Transverse colon (tissue), 4 donors: ENCODE measurements at regions not wholly inside any gene's neighbourhood (a gene's known extent, or its start where the extent isn't known, plus 50 kb on each side); places are given as distances from the start of the nearest gene placed in this dataset.

Experiments used
- CTCF ChIP-seq, 5 experiments: fragments of 200-600 bp in 3 of 5; fragments of 450-650 bp in 2 of 5; sonication (generic) in 3 of 5; IDR thresholded peaks; 1 replicate in 2 of 5; 2 replicates in 3 of 5; pipeline ENCODE4 v1.5.1; 2016 to 2017; ENCODE audit warnings: antibody characterized with exemption in 5 of 5, inconsistent platforms in 3 of 5, mild to moderate bottlenecking in 2 of 5, moderate library complexity in 1 of 5
- EP300 ChIP-seq: sonication (generic); formaldehyde crosslinking; IDR thresholded peaks from one replicate; pipeline ENCODE4 v1.6.1; 2017; ENCODE audit warnings: antibody characterized with exemption, low read depth
- POLR2A ChIP-seq: fragments of 450-650 bp; IDR thresholded peaks from one replicate; pipeline ENCODE4 v1.6.1; 2016; ENCODE audit warnings: antibody characterized with exemption, mild to moderate bottlenecking, moderate library complexity
- POLR2AphosphoS5 ChIP-seq, 3 donors: sonication (generic); formaldehyde crosslinking; IDR thresholded peaks; one replicate each; pipeline ENCODE4 v1.6.1; 2016; ENCODE audit warnings: antibody characterized with exemption in 3 of 3

DNA sequence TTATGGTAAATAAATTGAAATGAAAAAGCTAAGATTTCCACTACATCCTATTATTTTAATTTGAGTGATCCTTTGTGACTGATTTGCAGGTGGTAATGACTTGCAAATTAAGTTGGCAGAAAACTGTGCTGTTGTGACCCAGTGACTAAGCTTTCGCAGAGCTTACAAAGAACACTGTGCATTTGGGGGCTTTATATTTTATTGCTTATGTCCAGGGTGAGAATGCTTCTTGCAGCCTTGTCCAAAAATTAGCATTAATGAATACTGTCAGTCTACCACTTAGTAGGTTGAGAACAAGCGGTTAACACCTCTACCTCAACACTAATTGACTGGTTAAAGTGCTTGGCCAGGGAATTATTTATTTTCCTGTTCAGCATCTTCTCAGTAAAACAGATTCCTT lies 991.3 kb upstream of the DIAPH2 start:
- TF ChIP-seq POLR2AphosphoS5 (IDR thresholded peaks at IDR 0.05) (no peak), CTCF (IDR thresholded peaks at IDR 0.05) (no peak), EP300 (no peak), POLR2A (no peak)
